Neural progenitor cell (in vitro differentiated cells): ENCODE measurements at regions not wholly inside any gene's neighbourhood (a gene's known extent, or its start where the extent isn't known, plus 50 kb on each side); places are given as distances from the start of the nearest gene placed in this dataset.

ENCODE experiments used
- EZH2phosphoT487 ChIP-seq: fragments of 200-600 bp; sonication (generic); IDR thresholded peaks from 2 replicates; pipeline ENCODE4 v1.6.1; 2017; ENCODE audit warnings: antibody characterized with exemption
- TF ChIP-seq, protein P1 (sequence below): fragments of 200-600 bp; sonication (generic); IDR thresholded peaks from 2 replicates; pipeline ENCODE4 v1.5.1; 2017; ENCODE audit warnings: antibody characterized with exemption, mild to moderate bottlenecking

DNA sequence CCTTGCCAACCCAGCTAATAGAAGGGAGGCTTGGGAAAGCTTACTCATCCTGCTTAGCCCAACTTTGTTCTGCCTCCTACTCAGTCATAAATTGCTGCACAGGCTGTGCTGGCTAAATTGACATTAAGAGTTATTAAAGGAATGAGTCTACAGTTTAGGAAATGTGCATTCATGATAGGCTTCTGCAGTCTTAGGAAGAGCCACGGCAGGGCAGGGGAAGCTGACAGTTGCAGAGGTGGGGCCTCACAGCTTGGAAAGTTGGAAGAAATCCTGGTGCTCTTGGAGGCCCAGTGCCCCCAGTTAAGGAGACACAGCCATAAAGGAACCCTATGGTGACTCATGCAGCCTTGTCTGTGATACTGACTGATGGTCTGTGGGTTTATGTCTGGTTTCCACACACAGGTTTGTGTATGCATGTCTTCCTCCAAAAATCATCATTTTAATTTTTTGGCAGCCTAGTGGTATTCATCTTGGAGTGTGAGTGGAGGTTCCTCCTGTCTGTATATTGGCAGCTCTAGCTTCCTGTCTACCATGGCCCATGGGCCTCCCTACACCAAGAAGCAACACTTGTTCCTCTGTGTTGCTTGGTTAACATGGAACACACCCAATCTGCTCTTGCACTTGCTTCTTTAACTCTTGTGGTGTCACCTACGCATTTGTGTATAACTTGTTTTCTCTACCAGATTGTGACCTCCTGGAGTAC lies 135.0 kb upstream of the KL start:
- TF ChIP-seq, protein P1, sequence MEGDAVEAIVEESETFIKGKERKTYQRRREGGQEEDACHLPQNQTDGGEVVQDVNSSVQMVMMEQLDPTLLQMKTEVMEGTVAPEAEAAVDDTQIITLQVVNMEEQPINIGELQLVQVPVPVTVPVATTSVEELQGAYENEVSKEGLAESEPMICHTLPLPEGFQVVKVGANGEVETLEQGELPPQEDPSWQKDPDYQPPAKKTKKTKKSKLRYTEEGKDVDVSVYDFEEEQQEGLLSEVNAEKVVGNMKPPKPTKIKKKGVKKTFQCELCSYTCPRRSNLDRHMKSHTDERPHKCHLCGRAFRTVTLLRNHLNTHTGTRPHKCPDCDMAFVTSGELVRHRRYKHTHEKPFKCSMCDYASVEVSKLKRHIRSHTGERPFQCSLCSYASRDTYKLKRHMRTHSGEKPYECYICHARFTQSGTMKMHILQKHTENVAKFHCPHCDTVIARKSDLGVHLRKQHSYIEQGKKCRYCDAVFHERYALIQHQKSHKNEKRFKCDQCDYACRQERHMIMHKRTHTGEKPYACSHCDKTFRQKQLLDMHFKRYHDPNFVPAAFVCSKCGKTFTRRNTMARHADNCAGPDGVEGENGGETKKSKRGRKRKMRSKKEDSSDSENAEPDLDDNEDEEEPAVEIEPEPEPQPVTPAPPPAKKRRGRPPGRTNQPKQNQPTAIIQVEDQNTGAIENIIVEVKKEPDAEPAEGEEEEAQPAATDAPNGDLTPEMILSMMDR = no peak
- no peak for TF ChIP-seq EZH2phosphoT487
